Endodermal cell (in vitro differentiated cells): ENCODE measurements at regions not wholly inside any gene's neighbourhood (a gene's known extent, or its start where the extent isn't known, plus 50 kb on each side); places are given as distances from the start of the nearest gene placed in this dataset.
"Not testable (repeated sequence)": the region's sequence is repeated elsewhere in the genome, so short reads cannot be mapped to it uniquely, and the experiment has no call there.

Experiments used
- DNase-seq: peaks from one replicate; pipeline ENCODE4 v3.0.0-alpha.2; 2017
- H3K27ac ChIP-seq: 2 replicates; pipeline ENCODE4 v1.5.1; 2013; ENCODE audit warnings: mild to moderate bottlenecking, low read depth, low read length, moderate library complexity
- H3K27me3 ChIP-seq: 2 replicates; pipeline ENCODE4 v1.6.1; 2013; ENCODE audit warnings: mild to moderate bottlenecking, low read length, moderate library complexity; ENCODE audit not compliant: insufficient read depth, control insufficient read depth, poor library complexity, severe bottlenecking
- H3K36me3 ChIP-seq: 2 replicates; pipeline ENCODE4 v1.7.0; 2013; ENCODE audit warnings: mild to moderate bottlenecking, low read length, moderate library complexity; ENCODE audit not compliant: control insufficient read depth, insufficient read depth
- H3K4me1 ChIP-seq: one replicate; pipeline ENCODE4 v1.7.0; 2013; ENCODE audit warnings: low read length; ENCODE audit not compliant: control insufficient read depth, insufficient read depth
- H3K4me3 ChIP-seq: 2 replicates; pipeline ENCODE4 v1.5.1; 2013; ENCODE audit warnings: mild to moderate bottlenecking, low read length, moderate library complexity
- H3K9ac ChIP-seq: 2 replicates; pipeline ENCODE4 v1.6.1; 2013; ENCODE audit warnings: mild to moderate bottlenecking, low read length, moderate library complexity; ENCODE audit not compliant: poor library complexity, severe bottlenecking; ENCODE audit errors: extremely low read depth
- H3K9me3 ChIP-seq: 2 replicates; pipeline ENCODE4 v1.6.1; 2013; ENCODE audit warnings: mild to moderate bottlenecking, low read length, moderate library complexity; ENCODE audit not compliant: control insufficient read depth
- H3K27ac Mint-ChIP-seq: 2 replicates; pipeline ENCODE4 v1.8.0; 2020; ENCODE audit warnings: mixed read lengths
- H3K27me3 Mint-ChIP-seq: 2 replicates; pipeline ENCODE4 v1.8.0; 2021; ENCODE audit warnings: mild to moderate bottlenecking, mixed read lengths; ENCODE audit not compliant: insufficient read depth
- H3K36me3 Mint-ChIP-seq: 2 replicates; pipeline ENCODE4 v1.8.0; 2020; ENCODE audit warnings: low read depth, mixed read lengths
- H3K4me1 Mint-ChIP-seq: 2 replicates; pipeline ENCODE4 v1.8.0; 2020; ENCODE audit warnings: mixed read lengths
- H3K4me3 Mint-ChIP-seq: 2 replicates; pipeline ENCODE4 v1.8.0; 2020; ENCODE audit warnings: mild to moderate bottlenecking, moderate library complexity, mixed read lengths
- H3K9me3 Mint-ChIP-seq: 2 replicates; pipeline ENCODE4 v1.8.0; 2020; ENCODE audit warnings: mild to moderate bottlenecking, mixed read lengths
- WGBS, 2 experiments: methylation state at CpG; one replicate each; pipeline versions ENCODE4 v1.1.5 to v1.1.7; 2013; ENCODE audit warnings: missing lambda C conversion rate in 2 of 2, mixed read lengths in 1 of 2; ENCODE audit not compliant: insufficient coverage in 1 of 2, insufficient read length in 1 of 2; 5-methylcytosine and 5-hydroxymethylcytosine counted together
- TF ChIP-seq, protein P1 (sequence below): fragments of 200-600 bp; sonication (generic); conservative IDR thresholded peaks from 2 replicates; pipeline ENCODE4 v1.5.0; 2021; ENCODE audit warnings: antibody characterized with exemption, mild to moderate bottlenecking

DNA sequence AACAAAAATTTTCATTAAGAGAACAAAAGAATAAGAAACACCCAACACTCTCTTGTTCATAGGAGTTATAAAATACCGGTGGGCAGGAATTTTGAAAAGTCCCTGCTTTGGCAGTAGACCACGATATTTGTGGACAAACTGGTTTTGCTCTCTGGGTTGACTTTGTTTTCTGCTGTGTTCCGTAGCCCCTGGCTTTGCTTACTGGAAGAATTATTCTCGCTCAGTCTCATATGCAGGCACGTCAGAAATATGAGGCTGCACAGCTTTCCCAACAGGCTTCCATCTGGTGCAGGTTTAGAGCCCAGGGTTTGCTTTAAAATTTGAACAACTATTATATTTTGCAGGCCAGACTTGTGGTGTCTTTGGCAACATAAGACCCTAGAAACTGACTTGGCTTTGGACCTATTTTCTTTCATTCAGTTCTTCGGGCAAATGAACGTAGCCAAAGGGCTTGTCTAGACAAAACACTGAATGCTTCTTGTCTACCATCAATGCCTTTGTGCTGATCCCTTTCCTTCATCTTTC is 2012.6 kb downstream of the PCDH9 start:
- Histone ChIP-seq H3K4me3 (no peak overlapping the region), H3K4me1 (no peaks in the 10 kb centered on the region), H3K36me3 (no peaks in the 10 kb centered on the region), H3K9me3 (no peaks in the 10 kb centered on the region), H3K27me3 (no peaks in the 10 kb centered on the region), H3K27ac (no peak overlapping the region), H3K9ac (no peak overlapping the region)
- no peak overlapping the region for H3K4me3 Mint-ChIP-seq
- TF ChIP-seq, protein P1, sequence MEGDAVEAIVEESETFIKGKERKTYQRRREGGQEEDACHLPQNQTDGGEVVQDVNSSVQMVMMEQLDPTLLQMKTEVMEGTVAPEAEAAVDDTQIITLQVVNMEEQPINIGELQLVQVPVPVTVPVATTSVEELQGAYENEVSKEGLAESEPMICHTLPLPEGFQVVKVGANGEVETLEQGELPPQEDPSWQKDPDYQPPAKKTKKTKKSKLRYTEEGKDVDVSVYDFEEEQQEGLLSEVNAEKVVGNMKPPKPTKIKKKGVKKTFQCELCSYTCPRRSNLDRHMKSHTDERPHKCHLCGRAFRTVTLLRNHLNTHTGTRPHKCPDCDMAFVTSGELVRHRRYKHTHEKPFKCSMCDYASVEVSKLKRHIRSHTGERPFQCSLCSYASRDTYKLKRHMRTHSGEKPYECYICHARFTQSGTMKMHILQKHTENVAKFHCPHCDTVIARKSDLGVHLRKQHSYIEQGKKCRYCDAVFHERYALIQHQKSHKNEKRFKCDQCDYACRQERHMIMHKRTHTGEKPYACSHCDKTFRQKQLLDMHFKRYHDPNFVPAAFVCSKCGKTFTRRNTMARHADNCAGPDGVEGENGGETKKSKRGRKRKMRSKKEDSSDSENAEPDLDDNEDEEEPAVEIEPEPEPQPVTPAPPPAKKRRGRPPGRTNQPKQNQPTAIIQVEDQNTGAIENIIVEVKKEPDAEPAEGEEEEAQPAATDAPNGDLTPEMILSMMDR, result no peak
- peaks cover 15% of the 10 kb centered on the region for H3K9me3 Mint-ChIP-seq
- H3K27me3 Mint-ChIP-seq, result no peaks in the 10 kb centered on the region
- H3K27ac Mint-ChIP-seq, result no peak overlapping the region
- no peak for DNase-seq
- no peaks in the 10 kb centered on the region for H3K4me1 Mint-ChIP-seq
- 93 to 97% methylated on average over 6 to 7 of the region's 7 CpGs for WGBS, 2 experiments
- no peaks in the 10 kb centered on the region for H3K36me3 Mint-ChIP-seq

GRCh38 chr13:65202845-65203244 is 2027.3 kb downstream of the PCDH9 start:
- not testable (repeated sequence) for H3K9ac ChIP-seq, H3K27me3 Mint-ChIP-seq, H3K4me1 Mint-ChIP-seq, H3K36me3 ChIP-seq, H3K4me1 ChIP-seq, H3K4me3 Mint-ChIP-seq, H3K27ac Mint-ChIP-seq, H3K27me3 ChIP-seq, H3K27ac ChIP-seq, H3K36me3 Mint-ChIP-seq, H3K4me3 ChIP-seq
- WGBS, 2 experiments, result 92 to 94% methylated on average over 2 of the region's 2 CpGs
- H3K9me3 ChIP-seq, result peaks cover 20% of the 10 kb centered on the region
- peaks cover 22% of the 10 kb centered on the region for H3K9me3 Mint-ChIP-seq
- DNase-seq, result peak; percentile 51
- TF ChIP-seq, protein P1, result peak; percentile 50

- 94 to 100% methylated on average over 1 to 3 of the region's 3 CpGs for WGBS, 2 experiments
Observed at GRCh38 chr13:65188721-65189120, 2041.4 kb downstream of the PCDH9 start.

More at GRCh38 chr13:65188721-65189120, 2041.4 kb downstream of the PCDH9 start:
- Mint-ChIP-seq H3K4me3 (no peak overlapping the region), H3K4me1 (no peaks in the 10 kb centered on the region), H3K27ac (no peak overlapping the region), H3K27me3 (no peaks in the 10 kb centered on the region), H3K9me3 (peaks cover 9% of the 10 kb centered on the region), H3K36me3 (no peaks in the 10 kb centered on the region)
- Histone ChIP-seq H3K4me3 (no peak overlapping the region), H3K36me3 (no peaks in the 10 kb centered on the region), H3K27me3 (no peaks in the 10 kb centered on the region), H3K9me3 (peaks cover 3% of the 10 kb centered on the region), H3K4me1 (no peaks in the 10 kb centered on the region), H3K27ac (peak overlapping the region; percentile 21), H3K9ac (no peak overlapping the region)
- DNase-seq, result no peak
- TF ChIP-seq, protein P1, result no peak
